ENCODE measurements at regions not wholly inside any gene's neighbourhood (a gene's known extent, or its start where the extent isn't known, plus 50 kb on each side); places are given as distances from the start of the nearest gene placed in this dataset.

DNA sequence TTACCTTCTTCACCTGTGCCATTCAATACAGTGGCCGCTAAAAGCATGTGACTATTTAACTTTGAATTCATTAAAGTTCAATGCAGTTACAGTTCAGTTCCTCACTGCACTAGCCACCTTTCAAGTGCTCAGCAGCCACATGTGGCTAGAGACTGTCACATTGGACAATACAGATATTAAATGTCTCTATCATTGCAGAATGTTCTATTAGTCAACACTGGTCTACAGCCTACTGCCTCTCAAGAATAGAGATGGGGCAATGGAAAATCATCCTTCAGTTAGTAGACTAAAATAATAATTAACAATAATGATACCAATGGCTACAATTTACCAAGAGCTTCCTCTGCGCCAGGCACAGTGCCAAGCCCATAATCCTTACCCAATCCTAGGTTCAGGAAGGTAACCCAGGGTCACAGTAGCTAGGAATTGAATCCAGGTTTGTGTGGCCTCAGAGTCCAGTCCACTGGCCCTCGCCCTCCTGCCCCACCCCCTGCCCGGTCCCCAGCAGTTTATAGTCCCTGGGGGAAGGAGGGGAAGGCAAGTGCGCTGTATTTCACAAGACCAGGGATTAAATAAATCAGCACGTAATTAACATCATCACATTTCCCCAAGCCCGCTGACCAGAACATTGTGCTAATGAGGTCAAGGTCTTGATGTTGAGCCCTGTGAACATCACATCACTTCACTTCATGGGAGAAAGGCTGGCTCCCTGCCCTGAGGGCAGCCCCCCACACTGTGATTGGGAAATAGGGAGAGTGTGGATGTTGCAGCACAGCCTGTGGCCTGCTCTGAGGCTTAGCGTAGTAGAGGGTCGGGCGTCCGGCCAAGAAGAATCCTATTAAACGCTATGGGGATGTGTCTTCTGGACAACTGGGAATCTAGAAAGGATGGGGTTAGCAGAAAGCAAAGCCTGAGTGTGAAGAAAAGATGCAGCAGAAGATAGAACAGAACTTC, 147.2 kb downstream of the VEGFA start (continued):
- TF ChIP-seq, protein P1, sequence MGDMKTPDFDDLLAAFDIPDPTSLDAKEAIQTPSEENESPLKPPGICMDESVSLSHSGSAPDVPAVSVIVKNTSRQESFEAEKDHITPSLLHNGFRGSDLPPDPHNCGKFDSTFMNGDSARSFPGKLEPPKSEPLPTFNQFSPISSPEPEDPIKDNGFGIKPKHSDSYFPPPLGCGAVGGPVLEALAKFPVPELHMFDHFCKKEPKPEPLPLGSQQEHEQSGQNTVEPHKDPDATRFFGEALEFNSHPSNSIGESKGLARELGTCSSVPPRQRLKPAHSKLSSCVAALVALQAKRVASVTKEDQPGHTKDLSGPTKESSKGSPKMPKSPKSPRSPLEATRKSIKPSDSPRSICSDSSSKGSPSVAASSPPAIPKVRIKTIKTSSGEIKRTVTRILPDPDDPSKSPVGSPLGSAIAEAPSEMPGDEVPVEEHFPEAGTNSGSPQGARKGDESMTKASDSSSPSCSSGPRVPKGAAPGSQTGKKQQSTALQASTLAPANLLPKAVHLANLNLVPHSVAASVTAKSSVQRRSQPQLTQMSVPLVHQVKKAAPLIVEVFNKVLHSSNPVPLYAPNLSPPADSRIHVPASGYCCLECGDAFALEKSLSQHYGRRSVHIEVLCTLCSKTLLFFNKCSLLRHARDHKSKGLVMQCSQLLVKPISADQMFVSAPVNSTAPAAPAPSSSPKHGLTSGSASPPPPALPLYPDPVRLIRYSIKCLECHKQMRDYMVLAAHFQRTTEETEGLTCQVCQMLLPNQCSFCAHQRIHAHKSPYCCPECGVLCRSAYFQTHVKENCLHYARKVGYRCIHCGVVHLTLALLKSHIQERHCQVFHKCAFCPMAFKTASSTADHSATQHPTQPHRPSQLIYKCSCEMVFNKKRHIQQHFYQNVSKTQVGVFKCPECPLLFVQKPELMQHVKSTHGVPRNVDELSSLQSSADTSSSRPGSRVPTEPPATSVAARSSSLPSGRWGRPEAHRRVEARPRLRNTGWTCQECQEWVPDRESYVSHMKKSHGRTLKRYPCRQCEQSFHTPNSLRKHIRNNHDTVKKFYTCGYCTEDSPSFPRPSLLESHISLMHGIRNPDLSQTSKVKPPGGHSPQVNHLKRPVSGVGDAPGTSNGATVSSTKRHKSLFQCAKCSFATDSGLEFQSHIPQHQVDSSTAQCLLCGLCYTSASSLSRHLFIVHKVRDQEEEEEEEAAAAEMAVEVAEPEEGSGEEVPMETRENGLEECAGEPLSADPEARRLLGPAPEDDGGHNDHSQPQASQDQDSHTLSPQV (IDR thresholded peaks at IDR 0.05): no peak
- no peak for TF ChIP-seq ESRRA (IDR thresholded peaks at IDR 0.05; ENCODE audit: low read length)
- no peak for TF ChIP-seq JUND (IDR thresholded peaks at IDR 0.05; ENCODE audit: low read depth, low read length)
- TF ChIP-seq, protein P2, sequence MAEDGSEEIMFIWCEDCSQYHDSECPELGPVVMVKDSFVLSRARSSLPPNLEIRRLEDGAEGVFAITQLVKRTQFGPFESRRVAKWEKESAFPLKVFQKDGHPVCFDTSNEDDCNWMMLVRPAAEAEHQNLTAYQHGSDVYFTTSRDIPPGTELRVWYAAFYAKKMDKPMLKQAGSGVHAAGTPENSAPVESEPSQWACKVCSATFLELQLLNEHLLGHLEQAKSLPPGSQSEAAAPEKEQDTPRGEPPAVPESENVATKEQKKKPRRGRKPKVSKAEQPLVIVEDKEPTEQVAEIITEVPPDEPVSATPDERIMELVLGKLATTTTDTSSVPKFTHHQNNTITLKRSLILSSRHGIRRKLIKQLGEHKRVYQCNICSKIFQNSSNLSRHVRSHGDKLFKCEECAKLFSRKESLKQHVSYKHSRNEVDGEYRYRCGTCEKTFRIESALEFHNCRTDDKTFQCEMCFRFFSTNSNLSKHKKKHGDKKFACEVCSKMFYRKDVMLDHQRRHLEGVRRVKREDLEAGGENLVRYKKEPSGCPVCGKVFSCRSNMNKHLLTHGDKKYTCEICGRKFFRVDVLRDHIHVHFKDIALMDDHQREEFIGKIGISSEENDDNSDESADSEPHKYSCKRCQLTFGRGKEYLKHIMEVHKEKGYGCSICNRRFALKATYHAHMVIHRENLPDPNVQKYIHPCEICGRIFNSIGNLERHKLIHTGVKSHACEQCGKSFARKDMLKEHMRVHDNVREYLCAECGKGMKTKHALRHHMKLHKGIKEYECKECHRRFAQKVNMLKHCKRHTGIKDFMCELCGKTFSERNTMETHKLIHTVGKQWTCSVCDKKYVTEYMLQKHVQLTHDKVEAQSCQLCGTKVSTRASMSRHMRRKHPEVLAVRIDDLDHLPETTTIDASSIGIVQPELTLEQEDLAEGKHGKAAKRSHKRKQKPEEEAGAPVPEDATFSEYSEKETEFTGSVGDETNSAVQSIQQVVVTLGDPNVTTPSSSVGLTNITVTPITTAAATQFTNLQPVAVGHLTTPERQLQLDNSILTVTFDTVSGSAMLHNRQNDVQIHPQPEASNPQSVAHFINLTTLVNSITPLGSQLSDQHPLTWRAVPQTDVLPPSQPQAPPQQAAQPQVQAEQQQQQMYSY (CRISPR knock-in tag; IDR thresholded peaks at IDR 0.05): no peak
- no peak for TF ChIP-seq CBX3 (IDR thresholded peaks at IDR 0.05; ENCODE audit: borderline replicate concordance, low read depth)
- no peak for TF ChIP-seq CEBPZ (IDR thresholded peaks at IDR 0.05; ENCODE audit: low read depth, low read length)
